ENCODE measurements at regions not wholly inside any gene's neighbourhood (a gene's known extent, or its start where the extent isn't known, plus 50 kb on each side); places are given as distances from the start of the nearest gene placed in this dataset.
"Not testable (repeated sequence)": the region's sequence is repeated elsewhere in the genome, so short reads cannot be mapped to it uniquely, and the experiment has no call there.

- DNase-seq (ENCODE audit: low read depth, low spot score) = no peak
- H3K4me3 ChIP-seq (ENCODE audit: low read length) = no peak overlapping the region
Measured at GRCh38 chr13:42373048-42373812, 101.3 kb downstream of the AKAP11 start.

DNA sequence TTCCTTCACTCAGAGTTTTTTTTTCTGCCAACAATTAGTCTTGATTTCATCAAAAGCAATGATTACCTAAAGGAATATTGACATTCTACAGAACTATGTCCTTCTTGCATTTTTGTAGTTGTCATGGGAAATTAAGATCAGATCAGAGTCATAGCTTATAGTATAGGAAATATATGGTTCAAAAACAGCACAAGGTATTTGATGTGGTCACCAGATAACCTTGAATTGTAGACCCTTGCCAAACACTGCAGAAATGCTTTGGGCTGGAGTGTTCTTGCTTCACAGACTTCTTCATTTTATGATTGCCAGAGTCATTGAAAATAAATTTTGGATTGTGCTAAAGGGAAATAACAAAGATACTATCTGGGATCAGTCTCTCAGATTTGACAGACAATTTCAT lies 103.7 kb downstream of the AKAP11 start:
- H3K4me3 ChIP-seq (ENCODE audit: low read length) = no peak overlapping the region
- no peak for DNase-seq (ENCODE audit: low read depth, low spot score)

DNA sequence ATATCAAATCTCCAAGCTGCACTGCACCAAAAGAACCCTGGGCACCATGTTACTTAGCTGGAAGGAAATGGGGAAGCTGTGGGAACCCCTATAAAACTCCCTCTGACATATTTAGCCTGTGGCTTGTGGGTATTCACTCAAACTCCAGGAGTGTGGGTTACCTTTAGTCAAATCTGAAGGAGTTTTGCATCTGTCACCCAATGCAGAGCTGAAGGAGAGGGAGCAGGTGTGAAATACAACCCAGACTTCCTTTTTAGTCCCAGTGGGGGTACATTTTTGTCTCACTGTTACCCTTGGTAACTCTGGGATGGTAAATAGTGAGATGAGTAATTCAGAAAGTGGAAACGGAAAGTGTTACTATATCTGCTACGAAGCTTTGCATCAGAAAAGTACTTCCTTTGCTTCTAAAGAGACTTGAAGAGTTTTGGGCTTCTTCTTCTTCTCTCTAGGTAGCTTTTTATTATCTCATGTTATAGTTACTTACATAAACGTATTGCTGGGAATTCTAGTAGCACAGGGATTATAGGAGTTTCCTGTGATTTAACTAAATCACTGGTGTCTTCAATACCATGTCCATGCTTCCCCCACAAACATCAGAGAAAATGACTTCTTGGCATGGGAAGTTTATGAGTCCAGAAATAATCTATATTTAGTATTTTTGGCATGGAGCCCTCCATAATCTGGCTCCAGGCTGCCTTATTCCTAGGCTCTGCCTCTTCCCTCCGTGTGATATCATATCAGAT lies 105.9 kb downstream of the AKAP11 start:
- peak; percentile 68 for DNase-seq (ENCODE audit: low read depth, low spot score)
- H3K4me3 ChIP-seq (ENCODE audit: low read length) = no peak overlapping the region

GRCh38 chr13:42378383-42378780 lies 106.4 kb downstream of the AKAP11 start:
- no peak for DNase-seq (ENCODE audit: low read depth, low spot score)
- no peak overlapping the region for H3K4me3 ChIP-seq (ENCODE audit: low read length)

DNA sequence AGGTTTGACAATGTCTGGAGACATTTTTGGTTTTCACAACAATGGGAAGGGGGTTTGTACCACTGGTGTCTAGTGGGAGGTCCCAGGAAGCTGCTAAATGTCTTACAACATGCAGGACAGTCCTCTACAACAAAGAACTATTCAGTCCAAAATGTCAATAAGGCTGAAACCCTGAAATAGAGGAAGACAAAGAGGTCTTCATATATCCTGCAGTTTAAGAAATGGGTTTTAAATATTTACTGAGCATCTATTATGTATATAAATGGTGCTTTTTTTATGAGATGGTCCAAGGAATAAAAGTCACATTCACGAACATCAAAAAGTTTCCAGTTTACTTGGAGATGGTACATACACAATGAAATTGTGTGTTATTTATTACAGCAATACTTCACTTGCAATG lies 107.3 kb downstream of the AKAP11 start:
- H3K4me3 ChIP-seq (ENCODE audit: low read length) = no peak overlapping the region
- DNase-seq (ENCODE audit: low read depth, low spot score) = no peak

DNA sequence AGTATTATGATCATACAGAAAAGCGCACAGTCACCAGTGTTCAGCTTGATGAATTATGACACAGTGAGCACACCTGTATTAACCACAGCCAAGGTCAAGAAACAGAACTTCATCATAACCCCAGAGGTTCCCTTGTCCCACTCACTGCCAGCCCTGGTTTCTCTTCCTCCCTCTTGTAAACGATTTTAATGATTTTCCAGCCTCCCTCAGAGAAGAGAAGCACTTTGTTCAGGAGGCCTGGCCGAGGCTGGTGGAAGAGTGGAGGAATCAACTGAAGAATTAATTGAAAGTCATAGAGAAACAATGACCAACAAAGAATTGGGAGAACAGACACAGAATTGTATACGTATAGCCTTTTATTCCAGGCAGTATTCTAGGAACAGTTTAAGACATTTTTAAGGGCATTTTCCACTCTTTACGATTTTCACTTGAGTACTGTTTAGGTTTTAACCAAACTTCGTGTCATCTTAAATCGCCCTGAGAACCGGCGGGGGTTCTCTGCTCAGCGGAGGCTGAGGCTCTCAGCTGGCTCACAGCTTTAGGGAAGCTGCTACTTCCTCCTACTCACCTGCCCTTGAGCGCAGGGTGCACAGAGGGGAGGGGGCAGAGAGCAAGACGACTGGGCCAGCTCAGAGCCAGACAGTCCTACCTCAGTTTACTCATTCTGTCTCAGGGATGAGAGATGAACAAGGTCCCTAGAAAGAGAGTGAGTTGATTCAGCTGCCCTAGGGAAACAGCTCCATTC lies 108.6 kb downstream of the AKAP11 start:
- no peak overlapping the region for H3K4me3 ChIP-seq (ENCODE audit: low read length)

DNA sequence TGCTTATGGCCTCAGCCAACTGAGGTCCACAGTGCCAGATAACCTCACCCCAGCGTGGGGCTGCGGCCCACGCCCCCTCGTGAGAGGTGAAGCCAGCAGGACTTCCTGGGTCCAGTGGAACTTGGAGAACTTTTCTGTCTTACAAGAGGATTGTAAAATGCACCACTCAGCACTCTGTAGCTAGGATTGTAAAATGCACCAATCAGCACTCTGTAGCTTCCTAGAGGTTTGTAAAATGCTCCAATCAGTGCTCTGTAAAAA lies 109.1 kb downstream of the AKAP11 start:
- no peak overlapping the region for H3K4me3 ChIP-seq (ENCODE audit: low read length)

More for the DNA sequence above, 108.6 kb downstream of the AKAP11 start:
- no peak for DNase-seq (ENCODE audit: low read depth, low spot score)

GRCh38 chr13:42381426-42381825 lies 109.5 kb downstream of the AKAP11 start:
- DNase-seq (ENCODE audit: low read depth, low spot score); H3K4me3 ChIP-seq (ENCODE audit: low read length): not testable (repeated sequence)

More for the DNA sequence above, 109.1 kb downstream of the AKAP11 start:
- no peak for DNase-seq (ENCODE audit: low read depth, low spot score)

- H3K4me3 ChIP-seq (ENCODE audit: low read length) = no peak overlapping the region
- DNase-seq (ENCODE audit: low read depth, low spot score) = peak; percentile 78
Measured at GRCh38 chr13:42383025-42383424, 111.1 kb downstream of the AKAP11 start.

GRCh38 chr13:42384265-42384664 lies 112.3 kb downstream of the AKAP11 start:
- H3K4me3 ChIP-seq (ENCODE audit: low read length) = no peak overlapping the region
- no peak for DNase-seq (ENCODE audit: low read depth, low spot score)

GRCh38 chr13:42388326-42388725 lies 116.4 kb downstream of the AKAP11 start:
- DNase-seq (ENCODE audit: low read depth, low spot score) = no peak
- H3K4me3 ChIP-seq (ENCODE audit: low read length) = no peak overlapping the region

DNA sequence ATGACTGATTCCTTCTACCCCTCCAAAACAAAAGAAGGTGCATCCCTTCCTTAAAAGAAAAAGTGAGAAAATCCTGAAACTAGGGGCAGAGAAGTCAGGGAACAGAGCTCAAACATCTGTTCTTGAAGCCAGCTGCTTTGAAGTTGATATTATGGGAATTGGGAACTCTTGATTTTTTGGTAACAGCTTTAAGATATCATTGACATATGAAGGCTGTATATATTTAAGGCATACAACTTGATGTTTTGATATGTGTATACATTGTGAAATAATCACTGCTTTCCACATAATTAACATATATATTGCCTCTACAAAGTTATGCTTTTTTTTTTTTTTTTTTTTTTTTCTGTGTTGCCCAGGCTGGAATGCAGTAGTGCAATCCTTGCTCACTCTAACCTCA lies 117.1 kb downstream of the AKAP11 start:
- no peak overlapping the region for H3K4me3 ChIP-seq (ENCODE audit: low read length)
- no peak for DNase-seq (ENCODE audit: low read depth, low spot score)

DNA sequence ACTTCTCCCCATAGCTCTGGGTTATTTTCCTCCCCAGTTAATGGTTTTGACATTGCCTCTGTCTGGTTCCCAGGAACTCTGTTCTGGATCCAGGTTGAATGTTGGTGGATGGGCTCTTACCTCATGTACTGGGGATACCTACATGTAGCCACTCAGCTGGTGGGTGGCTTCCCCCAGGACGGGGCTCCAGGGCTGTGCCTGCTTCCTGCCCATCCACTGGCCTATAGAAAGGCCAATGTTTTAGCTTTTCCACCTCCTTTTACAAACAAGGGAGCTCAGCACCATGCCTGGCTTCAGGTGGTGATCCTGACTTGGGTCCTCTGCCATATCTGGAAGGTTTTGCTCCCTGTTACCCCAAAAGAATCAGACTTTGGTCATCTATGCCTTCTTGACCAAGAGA lies 120.2 kb downstream of the AKAP11 start:
- no peak overlapping the region for H3K4me3 ChIP-seq (ENCODE audit: low read length)
- DNase-seq (ENCODE audit: low read depth, low spot score) = no peak

DNA sequence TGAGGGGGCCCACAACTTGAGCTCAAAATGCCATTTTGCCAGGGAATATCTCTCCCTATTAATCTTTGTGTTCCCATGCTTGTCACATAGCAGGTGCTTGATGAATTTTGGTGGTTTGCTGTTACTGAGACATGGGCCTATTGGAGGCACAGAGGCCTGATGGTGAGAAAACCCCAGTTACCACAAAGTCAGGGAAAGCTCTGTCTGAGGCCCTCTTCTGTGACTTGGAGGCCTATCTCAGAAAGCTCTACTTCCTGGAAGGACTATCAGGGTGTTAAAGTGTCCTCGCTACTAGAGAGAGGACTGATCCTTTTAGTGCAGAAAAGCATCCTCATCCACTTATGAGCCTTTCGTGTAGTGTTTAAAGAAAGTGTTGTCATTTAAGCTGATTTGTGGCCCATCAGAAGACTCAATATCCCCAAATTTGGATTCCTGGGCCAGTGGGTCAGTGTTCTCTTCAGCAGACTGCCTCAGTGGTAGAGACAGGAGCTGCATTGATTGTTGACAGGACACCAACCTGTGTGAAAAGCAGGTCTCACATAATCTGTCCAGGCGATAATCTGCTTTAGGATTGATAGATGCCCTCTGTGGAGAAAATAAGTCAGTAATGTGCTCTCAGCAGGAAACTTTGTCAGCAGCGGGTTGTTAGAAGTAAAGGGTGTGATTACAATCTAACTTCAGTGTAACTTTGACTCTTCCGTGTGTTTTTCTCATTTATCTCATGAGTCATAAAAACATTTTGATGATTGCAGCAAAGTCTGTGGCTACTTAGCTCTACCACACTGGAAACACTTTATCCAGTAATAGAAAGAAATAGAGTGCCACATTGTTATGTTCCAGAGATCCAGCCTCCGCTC lies 121.0 kb downstream of the AKAP11 start:
- DNase-seq (ENCODE audit: low read depth, low spot score) = peak; percentile 94
- peak overlapping the region; percentile 24 for H3K4me3 ChIP-seq (ENCODE audit: low read length)

DNA sequence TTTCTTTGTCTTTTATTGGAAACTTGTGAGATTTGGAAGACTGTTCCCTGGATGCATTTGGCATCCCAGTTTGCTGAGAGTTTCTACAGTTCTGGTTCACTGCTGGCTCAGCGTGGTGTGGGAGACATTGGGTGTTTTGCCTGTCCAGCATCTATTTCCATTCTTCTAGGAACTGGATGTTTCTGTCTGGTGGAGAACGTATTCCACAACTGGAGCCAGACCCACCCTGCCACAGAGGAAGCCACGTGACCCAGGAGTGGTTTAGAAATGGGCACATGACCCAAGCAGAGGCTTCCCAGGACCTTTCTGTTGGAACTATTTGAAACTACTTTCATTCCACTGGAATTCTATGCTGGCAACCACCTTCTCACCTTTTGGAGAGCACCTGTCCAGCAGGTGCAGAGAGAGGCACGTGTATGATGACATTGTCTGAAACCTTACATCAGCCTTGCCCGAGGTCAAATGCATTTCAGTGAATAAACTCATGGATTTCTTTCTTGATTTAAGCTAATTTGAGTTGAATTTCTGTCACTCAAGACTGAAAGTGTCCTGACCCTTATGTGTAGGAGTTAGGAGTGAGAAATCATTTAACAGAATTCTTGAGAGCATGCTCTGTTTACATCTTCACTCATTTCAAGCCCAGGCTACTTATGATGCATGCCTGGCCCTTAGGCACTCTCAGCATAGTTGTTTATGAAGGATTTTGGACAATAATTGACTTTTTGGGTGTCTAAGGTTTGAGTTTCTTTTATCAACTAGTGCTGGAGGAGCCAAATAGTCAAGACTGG lies 121.8 kb downstream of the AKAP11 start:
- no peak for DNase-seq (ENCODE audit: low read depth, low spot score)
- H3K4me3 ChIP-seq (ENCODE audit: low read length) = no peak overlapping the region

- DNase-seq (ENCODE audit: low read depth, low spot score) = no peak
Measured at GRCh38 chr13:42394361-42394708, 122.4 kb downstream of the AKAP11 start.

GRCh38 chr13:42394711-42395085 lies 122.7 kb downstream of the AKAP11 start:
- H3K4me3 ChIP-seq (ENCODE audit: low read length) = no peak overlapping the region; the same call in 1 of the 2 replicates
- peak; percentile 66 for DNase-seq (ENCODE audit: low read depth, low spot score)

More at GRCh38 chr13:42394361-42394708, 122.4 kb downstream of the AKAP11 start:
- H3K4me3 ChIP-seq (ENCODE audit: low read length) = no peak overlapping the region

- no peak overlapping the region; the same call in 1 of the 2 replicates for H3K4me3 ChIP-seq (ENCODE audit: low read length)
- DNase-seq (ENCODE audit: low read depth, low spot score) = peak; percentile 79
Measured at GRCh38 chr13:42395086-42395821, 123.3 kb downstream of the AKAP11 start.

Measured in Jurkat, Clone E6-1 (cell line).